ENCODE measurements at regions not wholly inside any gene's neighbourhood (a gene's known extent, or its start where the extent isn't known, plus 50 kb on each side); places are given as distances from the start of the nearest gene placed in this dataset.

DNA sequence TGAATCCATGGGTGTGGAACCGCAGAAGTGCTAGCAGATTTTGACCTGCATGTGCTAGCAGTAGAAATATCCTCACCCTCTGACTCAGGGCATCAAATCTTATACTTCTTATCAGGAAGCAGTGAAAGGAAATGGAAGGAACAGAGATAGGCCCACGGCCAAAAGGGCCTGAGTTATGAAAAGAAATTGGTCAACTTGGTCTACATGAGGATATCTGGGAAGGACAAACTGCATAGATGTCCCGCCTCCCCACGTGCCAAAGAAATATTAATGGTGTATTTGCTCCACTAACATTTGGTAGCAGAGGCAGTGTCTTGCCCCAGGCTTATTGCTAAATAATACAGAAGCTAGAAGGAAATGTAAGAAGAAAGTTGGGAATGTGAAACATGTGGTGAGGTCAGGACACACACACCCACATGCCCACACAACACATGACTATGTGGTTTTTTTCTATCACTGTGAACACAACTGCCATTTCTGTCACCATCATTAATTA is 93.6 kb upstream of the COL8A1 start:
- TF ChIP-seq CTCF (conservative IDR thresholded peaks at IDR 0.05; ENCODE audit: control insufficient read depth, insufficient read depth, low read depth, low read length) = no peak
- H3K4me3 ChIP-seq (ENCODE audit: control insufficient read depth, low read depth, low read length) = no peak overlapping the region
- peak; percentile 52 for DNase-seq (ENCODE audit: low read depth)

DNA sequence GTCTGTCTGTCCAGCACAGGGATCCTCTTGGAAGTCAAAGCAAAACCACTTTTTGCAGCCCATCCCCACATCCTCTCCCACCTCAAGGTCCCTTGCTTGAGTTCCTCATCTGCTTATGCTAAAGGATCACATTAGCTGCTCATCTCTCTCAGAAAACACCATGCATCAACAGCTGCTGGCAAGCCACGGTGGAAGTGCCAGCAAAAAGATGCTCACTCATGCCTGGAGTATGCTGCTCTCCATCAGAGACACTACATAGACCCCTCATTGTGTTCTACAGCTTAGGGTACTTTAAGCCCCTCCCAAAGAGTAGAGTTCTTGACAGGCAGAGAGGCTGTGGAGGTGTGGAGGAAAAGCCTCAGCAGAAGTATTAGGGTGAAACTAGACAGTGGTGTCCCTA is 94.6 kb upstream of the COL8A1 start:
- no peak for DNase-seq (ENCODE audit: low read depth)
- no peak for TF ChIP-seq CTCF (conservative IDR thresholded peaks at IDR 0.05; ENCODE audit: control insufficient read depth, insufficient read depth, low read depth, low read length)
- H3K4me3 ChIP-seq (ENCODE audit: control insufficient read depth, low read depth, low read length) = no peak overlapping the region

- no peak for TF ChIP-seq CTCF (conservative IDR thresholded peaks at IDR 0.05; ENCODE audit: control insufficient read depth, insufficient read depth, low read depth, low read length)
- H3K4me3 ChIP-seq (ENCODE audit: control insufficient read depth, low read depth, low read length) = no peak overlapping the region
- DNase-seq (ENCODE audit: low read depth) = no peak
Measured at GRCh38 chr3:99542767-99543518, 95.5 kb upstream of the COL8A1 start.

DNA sequence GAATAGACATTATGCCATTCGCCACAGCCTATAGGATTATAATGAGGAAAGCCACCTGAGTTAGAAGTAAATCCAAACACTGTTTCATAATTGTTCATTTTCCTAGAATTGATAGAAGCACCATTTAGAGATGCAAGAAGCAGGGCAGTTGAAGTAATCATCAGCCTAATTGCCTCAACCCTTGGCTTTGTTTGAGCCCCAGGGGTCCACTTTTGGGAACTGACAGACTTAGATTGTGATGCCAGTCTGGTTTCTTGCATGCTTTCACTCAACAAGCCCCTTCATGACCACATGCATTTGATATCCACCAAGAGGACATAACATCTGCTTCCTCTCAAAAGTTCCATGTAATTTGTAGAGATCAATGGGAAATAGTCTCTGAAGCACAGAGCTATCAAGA is 97.2 kb upstream of the COL8A1 start:
- TF ChIP-seq CTCF (conservative IDR thresholded peaks at IDR 0.05; ENCODE audit: control insufficient read depth, insufficient read depth, low read depth, low read length) = no peak
- no peak for DNase-seq (ENCODE audit: low read depth)
- H3K4me3 ChIP-seq (ENCODE audit: control insufficient read depth, low read depth, low read length) = no peak overlapping the region

GRCh38 chr3:99537416-99537815 is 101.0 kb upstream of the COL8A1 start:
- no peak overlapping the region for H3K4me3 ChIP-seq (ENCODE audit: control insufficient read depth, low read depth, low read length)
- TF ChIP-seq CTCF (conservative IDR thresholded peaks at IDR 0.05; ENCODE audit: control insufficient read depth, insufficient read depth, low read depth, low read length) = no peak
- peak; percentile 14 for DNase-seq (ENCODE audit: low read depth)

- DNase-seq (ENCODE audit: low read depth) = peak; percentile 61
- H3K4me3 ChIP-seq (ENCODE audit: control insufficient read depth, low read depth, low read length) = no peak overlapping the region
- no peak for TF ChIP-seq CTCF (conservative IDR thresholded peaks at IDR 0.05; ENCODE audit: control insufficient read depth, insufficient read depth, low read depth, low read length)
Measured at GRCh38 chr3:99536555-99537314, 101.7 kb upstream of the COL8A1 start.
